ENCODE measurements at regions not wholly inside any gene's neighbourhood (a gene's known extent, or its start where the extent isn't known, plus 50 kb on each side); places are given as distances from the start of the nearest gene placed in this dataset.

DNA sequence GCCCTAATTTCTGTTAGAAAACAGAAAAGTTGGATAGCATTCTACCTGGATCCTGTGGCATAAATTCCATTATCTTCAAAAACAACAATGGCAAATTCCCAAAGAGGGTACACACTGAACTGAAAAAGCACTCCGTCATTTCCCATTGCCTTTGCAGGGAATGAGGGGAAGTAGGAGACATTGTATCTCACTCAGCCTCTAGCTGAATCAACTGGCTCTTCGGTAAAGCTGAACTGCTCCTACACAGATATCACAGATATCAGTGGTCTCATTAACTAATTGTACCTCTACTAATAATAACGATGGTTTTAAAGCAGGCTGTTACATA, 64.2 kb upstream of the PRKAR2B start:
- Histone ChIP-seq H3K9me3 (no peaks in the 10 kb centered on the region), H3K4me3 (no peak overlapping the region), H3K27ac (no peak overlapping the region), H3K27me3 (no peaks in the 10 kb centered on the region), H3K36me3 (no peaks in the 10 kb centered on the region), H3K4me1 (no peaks in the 10 kb centered on the region)
- TF ChIP-seq POLR2AphosphoS5 (IDR thresholded peaks at IDR 0.05) (no peak), EP300 (IDR thresholded peaks at IDR 0.05) (no peak), POLR2A (IDR thresholded peaks at IDR 0.05) (no peak)
- TF ChIP-seq, protein P1, sequence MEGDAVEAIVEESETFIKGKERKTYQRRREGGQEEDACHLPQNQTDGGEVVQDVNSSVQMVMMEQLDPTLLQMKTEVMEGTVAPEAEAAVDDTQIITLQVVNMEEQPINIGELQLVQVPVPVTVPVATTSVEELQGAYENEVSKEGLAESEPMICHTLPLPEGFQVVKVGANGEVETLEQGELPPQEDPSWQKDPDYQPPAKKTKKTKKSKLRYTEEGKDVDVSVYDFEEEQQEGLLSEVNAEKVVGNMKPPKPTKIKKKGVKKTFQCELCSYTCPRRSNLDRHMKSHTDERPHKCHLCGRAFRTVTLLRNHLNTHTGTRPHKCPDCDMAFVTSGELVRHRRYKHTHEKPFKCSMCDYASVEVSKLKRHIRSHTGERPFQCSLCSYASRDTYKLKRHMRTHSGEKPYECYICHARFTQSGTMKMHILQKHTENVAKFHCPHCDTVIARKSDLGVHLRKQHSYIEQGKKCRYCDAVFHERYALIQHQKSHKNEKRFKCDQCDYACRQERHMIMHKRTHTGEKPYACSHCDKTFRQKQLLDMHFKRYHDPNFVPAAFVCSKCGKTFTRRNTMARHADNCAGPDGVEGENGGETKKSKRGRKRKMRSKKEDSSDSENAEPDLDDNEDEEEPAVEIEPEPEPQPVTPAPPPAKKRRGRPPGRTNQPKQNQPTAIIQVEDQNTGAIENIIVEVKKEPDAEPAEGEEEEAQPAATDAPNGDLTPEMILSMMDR (IDR thresholded peaks at IDR 0.05) = no peak
- DNase-seq = no peak
- intact Hi-C loops (cut with DNase I) = no loop called here
- WGBS, 2 donors = 92 to 95% methylated on average over 3 of the region's 3 CpGs

DNA sequence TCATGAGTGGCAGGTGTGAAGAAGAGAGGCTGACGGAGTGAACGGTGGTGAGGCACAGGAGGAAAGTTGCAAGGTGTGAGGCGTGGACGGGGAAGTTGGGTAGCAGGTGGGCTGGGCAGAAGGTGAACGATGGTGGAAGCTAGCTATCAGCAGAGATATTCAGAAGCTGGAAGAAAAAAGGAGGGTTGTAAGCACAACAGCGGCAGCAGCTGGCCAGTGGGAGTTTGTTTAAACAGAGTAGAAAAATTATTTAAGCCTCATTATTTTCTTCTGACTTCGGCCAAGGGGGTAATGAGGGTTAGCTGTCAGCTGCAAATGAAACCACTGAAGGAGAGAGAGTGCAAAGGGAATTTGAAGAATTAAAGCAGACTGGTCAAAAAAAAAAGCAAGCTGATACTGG, 62.1 kb upstream of the PRKAR2B start:
- Histone ChIP-seq H3K9me3 (no peaks in the 10 kb centered on the region), H3K4me3 (no peak overlapping the region), H3K27ac (no peak overlapping the region), H3K36me3 (no peaks in the 10 kb centered on the region), H3K4me1 (no peaks in the 10 kb centered on the region), H3K27me3 (no peaks in the 10 kb centered on the region)
- WGBS, 2 donors = 74 to 75% methylated on average over 7 of the region's 7 CpGs
- DNase-seq = no peak
- TF ChIP-seq, protein P1 (IDR thresholded peaks at IDR 0.05) = no peak
- no peak for TF ChIP-seq POLR2A (IDR thresholded peaks at IDR 0.05)
- TF ChIP-seq POLR2AphosphoS5 (IDR thresholded peaks at IDR 0.05) = no peak
- TF ChIP-seq EP300 (IDR thresholded peaks at IDR 0.05) = no peak
- intact Hi-C loops (cut with DNase I) = no loop called here

DNA sequence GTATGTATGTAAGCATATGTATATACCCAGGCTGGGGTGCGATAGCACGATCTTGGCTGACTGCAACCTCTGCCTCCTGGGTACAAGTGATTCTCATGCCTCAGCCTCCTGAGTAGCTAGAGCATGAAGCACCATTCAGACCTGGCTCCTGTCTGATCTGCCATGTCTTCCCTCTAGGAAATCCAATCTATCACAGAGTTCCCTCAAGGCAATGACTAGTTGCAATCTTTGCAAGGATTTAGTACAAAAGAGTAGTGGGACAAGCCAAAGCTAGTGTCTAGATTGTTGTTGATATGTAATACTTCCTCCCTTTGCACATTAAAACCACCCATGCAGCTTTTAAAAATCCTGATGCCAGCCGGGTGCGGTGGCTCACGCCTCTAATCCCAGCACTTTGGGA, 60.5 kb upstream of the PRKAR2B start:
- Histone ChIP-seq H3K27ac (no peak overlapping the region), H3K36me3 (no peaks in the 10 kb centered on the region), H3K4me3 (no peak overlapping the region), H3K9me3 (no peaks in the 10 kb centered on the region), H3K4me1 (no peaks in the 10 kb centered on the region), H3K27me3 (no peaks in the 10 kb centered on the region)
- whole genome bisulfite sequencing, 2 donors = 94 to 97% methylated on average over 5 of the region's 5 CpGs
- intact Hi-C loops (cut with DNase I) = no loop called here
- DNase-seq = no peak
- TF ChIP-seq POLR2AphosphoS5 (IDR thresholded peaks at IDR 0.05) (no peak), POLR2A (IDR thresholded peaks at IDR 0.05) (no peak), EP300 (IDR thresholded peaks at IDR 0.05) (no peak)
- TF ChIP-seq, protein P1 (IDR thresholded peaks at IDR 0.05) = no peak

DNA sequence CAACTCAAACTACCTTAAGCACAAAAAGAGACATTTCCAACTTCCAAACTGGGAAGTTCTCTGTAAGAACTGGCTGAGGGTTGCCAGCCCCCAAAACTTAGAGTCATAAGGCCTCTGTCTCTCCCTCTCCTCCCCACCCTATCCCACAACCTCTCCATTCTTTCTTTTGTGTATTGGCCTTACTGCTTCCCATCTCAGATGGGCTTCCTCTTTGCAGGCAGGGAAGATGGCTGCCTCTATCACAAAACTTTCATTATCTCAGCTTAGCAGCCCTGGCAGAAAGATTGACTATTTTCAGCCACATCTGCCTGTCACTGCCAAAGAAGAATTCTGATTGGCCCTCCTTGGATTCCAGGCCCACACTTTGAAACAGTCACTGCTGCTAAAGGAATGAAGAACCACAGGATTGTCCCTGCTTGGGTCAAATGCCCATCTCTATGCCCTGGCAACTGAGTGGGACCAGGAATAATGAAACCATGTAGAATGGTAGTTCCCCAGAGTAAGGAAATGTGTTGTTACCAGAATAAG, 58.0 kb upstream of the PRKAR2B start:
- Histone ChIP-seq H3K27me3 (no peaks in the 10 kb centered on the region), H3K4me3 (no peak overlapping the region), H3K36me3 (no peaks in the 10 kb centered on the region), H3K4me1 (no peaks in the 10 kb centered on the region), H3K9me3 (no peaks in the 10 kb centered on the region), H3K27ac (no peak overlapping the region)
- intact Hi-C loops (cut with DNase I) = no loop called here
- no peak for DNase-seq
- TF ChIP-seq, protein P1 (IDR thresholded peaks at IDR 0.05) = no peak
- no peak for TF ChIP-seq POLR2A (IDR thresholded peaks at IDR 0.05)
- no peak for TF ChIP-seq EP300 (IDR thresholded peaks at IDR 0.05)
- no peak for TF ChIP-seq POLR2AphosphoS5 (IDR thresholded peaks at IDR 0.05)

- DNase-seq = no peak
- TF ChIP-seq POLR2A (IDR thresholded peaks at IDR 0.05) (no peak), EP300 (IDR thresholded peaks at IDR 0.05) (no peak), POLR2AphosphoS5 (IDR thresholded peaks at IDR 0.05) (no peak)
- TF ChIP-seq, protein P1 (IDR thresholded peaks at IDR 0.05) = no peak
- WGBS, 2 donors = 88 to 93% methylated on average over 3 of the region's 3 CpGs
- Histone ChIP-seq H3K36me3 (no peaks in the 10 kb centered on the region), H3K4me3 (no peak overlapping the region), H3K27me3 (no peaks in the 10 kb centered on the region), H3K27ac (no peak overlapping the region), H3K4me1 (no peaks in the 10 kb centered on the region), H3K9me3 (no peaks in the 10 kb centered on the region)
- intact Hi-C loops (cut with DNase I) = no loop called here
These were observed 56.7 kb upstream of the PRKAR2B start for GRCh38 chr7:106987777-106988176.

Data from sigmoid colon (tissue), 6 donors.